ENCODE measurements at regions not wholly inside any gene's neighbourhood (a gene's known extent, or its start where the extent isn't known, plus 50 kb on each side); places are given as distances from the start of the nearest gene placed in this dataset.

DNA sequence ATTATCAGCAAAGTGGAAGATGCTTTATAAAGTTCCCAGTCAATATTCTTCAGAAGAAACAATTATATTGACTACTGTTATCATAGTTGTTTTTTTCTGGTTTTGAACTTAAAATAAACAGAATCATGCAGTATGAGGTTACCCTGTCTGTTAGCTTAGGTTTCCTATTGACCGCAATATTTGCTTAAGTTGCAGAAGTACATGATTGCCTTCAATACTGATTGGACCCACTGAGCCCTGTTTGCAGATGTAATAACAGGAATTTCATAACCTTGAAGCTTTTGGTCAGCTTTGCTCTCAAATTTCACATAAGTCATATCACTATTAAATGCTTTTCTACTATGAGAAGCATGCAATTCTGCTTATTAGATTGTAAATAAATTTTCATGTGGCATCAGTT, 229.1 kb upstream of the FSTL5 start:
- no peak for TF ChIP-seq TAF1 (IDR thresholded peaks at IDR 0.05; ENCODE audit: borderline replicate concordance, low read depth, low read length)
- TF ChIP-seq POLR2A (IDR thresholded peaks at IDR 0.05; ENCODE audit: low read depth, low read length) = no peak
- no peak for TF ChIP-seq POLR2AphosphoS5 (IDR thresholded peaks at IDR 0.05; ENCODE audit: low read depth, low read length)

DNA sequence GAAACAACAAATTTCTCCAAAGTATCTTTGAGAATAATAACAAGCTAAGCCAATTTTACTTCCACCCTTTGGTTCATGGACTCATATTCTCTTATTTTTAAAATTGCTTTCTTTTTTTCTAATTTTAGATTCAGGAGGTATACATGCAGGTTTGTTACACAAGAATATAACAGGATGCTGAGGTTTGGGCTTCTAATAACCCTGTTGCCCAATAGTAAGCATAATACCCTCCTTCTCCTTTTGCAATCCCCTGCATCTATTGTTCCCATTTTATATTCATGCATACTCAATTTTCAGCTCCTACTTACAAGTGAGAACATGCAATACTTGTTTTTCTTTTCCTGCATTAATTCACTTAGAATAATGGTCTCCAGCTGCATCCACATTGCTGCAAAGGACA, 202.3 kb upstream of the FSTL5 start:
- DNase-seq (ENCODE audit: insufficient read length) (no peak), FAIRE-seq (no peak)
- TF ChIP-seq TAF1 (IDR thresholded peaks at IDR 0.05; ENCODE audit: borderline replicate concordance, low read depth, low read length) = no peak
- TF ChIP-seq POLR2A (IDR thresholded peaks at IDR 0.05; ENCODE audit: low read depth, low read length) = no peak
- TF ChIP-seq POLR2AphosphoS5 (IDR thresholded peaks at IDR 0.05; ENCODE audit: low read depth, low read length) = no peak

More for the DNA sequence above, 229.1 kb upstream of the FSTL5 start:
- DNase-seq (ENCODE audit: insufficient read length) (no peak), FAIRE-seq (no peak)

DNA sequence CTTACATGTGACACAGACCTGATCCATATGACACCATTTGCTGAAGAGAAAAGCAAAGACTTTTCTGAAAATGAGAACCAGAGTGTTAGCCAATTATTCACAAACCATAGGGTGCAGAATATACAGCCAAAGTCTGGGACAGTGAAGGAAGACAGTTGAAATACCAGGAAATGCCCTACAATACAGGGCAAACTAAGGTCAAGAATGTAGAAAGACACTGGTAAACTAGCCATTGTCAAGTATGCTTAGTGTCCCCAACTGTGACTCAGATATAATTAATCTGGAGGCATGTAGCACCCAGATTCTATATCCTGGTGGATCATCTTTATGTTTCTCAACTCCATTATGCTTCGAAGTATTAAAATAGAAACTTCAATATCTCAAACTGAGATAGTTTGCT, 200.9 kb upstream of the FSTL5 start:
- DNase-seq (ENCODE audit: insufficient read length) = no peak
- TF ChIP-seq POLR2AphosphoS5 (IDR thresholded peaks at IDR 0.05; ENCODE audit: low read depth, low read length) (no peak), POLR2A (IDR thresholded peaks at IDR 0.05; ENCODE audit: low read depth, low read length) (no peak), TAF1 (IDR thresholded peaks at IDR 0.05; ENCODE audit: borderline replicate concordance, low read depth, low read length) (no peak)
- no peak for FAIRE-seq

DNA sequence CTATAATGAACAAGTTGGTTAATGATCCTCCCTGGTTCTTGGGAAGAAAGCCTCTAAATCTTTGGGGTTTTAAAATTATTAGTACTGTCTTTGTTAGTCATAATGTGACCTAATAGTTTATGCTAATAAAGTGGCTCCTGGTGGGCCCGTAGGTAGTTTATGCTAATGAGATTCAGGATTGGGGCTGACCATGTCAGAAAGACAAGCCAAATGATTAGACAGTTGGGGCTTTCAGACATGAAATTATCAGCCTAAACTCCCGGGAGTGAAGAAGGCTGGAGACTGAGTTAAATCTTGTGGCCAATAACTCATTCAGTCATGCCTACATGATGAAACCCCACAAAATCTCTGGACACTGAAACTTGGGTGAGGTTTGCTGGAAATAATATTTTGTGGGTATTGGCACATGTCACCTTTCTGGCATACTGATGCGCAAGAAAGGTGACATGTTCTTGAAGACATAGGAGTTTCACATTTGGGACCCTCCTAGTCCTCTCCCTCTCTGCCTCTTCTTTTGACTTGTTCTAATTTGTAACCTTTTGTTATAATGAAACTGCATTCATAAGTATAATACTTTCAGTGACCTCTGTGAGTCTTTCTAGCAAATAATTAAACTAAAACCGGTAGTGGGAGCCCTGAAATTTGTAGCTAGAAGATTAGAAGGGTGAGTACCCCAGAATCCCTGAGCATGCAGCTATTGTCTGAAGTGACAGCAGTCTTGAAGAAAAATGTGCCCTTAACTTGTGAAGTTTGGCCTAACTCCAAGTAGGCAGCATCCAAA, 196.8 kb upstream of the FSTL5 start:
- TF ChIP-seq POLR2A (IDR thresholded peaks at IDR 0.05; ENCODE audit: low read depth, low read length) = no peak
- no peak for TF ChIP-seq TAF1 (IDR thresholded peaks at IDR 0.05; ENCODE audit: borderline replicate concordance, low read depth, low read length)
- no peak for TF ChIP-seq POLR2AphosphoS5 (IDR thresholded peaks at IDR 0.05; ENCODE audit: low read depth, low read length)
- DNase-seq (ENCODE audit: insufficient read length) = no peak
- FAIRE-seq = no peak

DNA sequence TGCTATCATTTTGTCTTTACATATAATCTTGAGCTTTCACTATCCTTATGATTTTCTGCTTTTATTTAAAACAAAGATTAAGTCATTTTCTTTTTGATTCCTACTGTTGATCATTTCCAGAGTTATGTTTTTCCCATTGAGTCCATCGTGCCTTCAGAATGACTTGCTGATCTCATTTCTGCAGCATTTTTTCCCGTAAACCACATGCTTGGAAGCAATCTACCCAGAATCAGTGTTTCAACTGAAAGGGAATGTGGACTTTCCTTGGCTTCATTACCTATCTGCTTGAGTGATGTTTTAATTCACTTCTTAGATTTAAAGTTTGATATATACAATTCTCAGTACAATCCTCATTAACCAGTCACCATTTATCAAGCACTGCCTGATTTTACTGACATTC, 192.4 kb upstream of the FSTL5 start:
- FAIRE-seq = no peak
- TF ChIP-seq POLR2A (IDR thresholded peaks at IDR 0.05; ENCODE audit: low read depth, low read length) (no peak), POLR2AphosphoS5 (IDR thresholded peaks at IDR 0.05; ENCODE audit: low read depth, low read length) (no peak), TAF1 (IDR thresholded peaks at IDR 0.05; ENCODE audit: borderline replicate concordance, low read depth, low read length) (no peak)
- DNase-seq (ENCODE audit: insufficient read length) = no peak

DNA sequence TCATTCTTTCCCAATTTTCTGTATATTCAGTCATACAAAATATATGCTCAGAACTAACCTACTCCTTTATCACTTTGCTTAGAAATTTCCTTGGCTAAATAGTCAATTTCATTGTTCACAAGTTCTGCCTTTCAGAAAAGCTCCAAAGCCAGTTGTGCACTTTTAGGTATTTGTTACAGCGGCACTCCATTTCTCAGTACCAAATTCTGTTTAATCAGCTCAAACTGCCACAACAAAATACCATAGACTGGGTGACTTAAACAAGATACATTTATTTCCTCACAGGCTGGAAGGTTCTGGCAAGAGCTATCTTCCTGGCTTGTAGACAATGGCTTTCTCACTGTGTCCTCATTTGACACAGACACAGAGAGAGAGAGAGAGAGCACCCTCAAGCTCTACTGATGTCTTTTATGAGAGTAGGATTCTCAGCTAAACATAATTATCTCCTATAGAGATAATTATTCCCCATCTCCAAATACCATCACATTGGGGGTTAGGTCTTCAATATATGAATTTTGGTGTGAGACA, 188.8 kb upstream of the FSTL5 start:
- TF ChIP-seq POLR2A (IDR thresholded peaks at IDR 0.05; ENCODE audit: low read depth, low read length) (no peak), POLR2AphosphoS5 (IDR thresholded peaks at IDR 0.05; ENCODE audit: low read depth, low read length) (no peak), TAF1 (IDR thresholded peaks at IDR 0.05; ENCODE audit: borderline replicate concordance, low read depth, low read length) (no peak)
- no peak for DNase-seq (ENCODE audit: insufficient read length)
- FAIRE-seq = no peak

DNA sequence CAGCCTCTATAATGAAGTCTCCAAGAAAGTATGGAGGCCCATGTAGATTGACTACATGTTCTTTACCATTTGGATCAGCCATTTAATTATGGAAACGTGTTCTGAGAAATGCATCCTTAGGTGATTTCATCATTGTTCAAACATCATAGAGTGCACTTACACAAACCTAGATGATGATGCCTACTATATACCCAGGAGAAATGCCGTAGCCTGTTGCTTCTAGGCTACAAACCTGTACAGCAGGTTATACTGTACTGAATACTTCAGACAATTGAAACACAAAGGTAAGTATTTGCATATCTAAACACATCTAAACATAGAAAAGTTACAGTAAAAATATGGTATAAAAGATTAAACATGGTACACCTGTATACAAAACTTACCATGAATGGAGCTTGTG, 186.5 kb upstream of the FSTL5 start:
- no peak for DNase-seq (ENCODE audit: insufficient read length)
- no peak for FAIRE-seq
- TF ChIP-seq TAF1 (IDR thresholded peaks at IDR 0.05; ENCODE audit: borderline replicate concordance, low read depth, low read length) (no peak), POLR2AphosphoS5 (IDR thresholded peaks at IDR 0.05; ENCODE audit: low read depth, low read length) (no peak), POLR2A (IDR thresholded peaks at IDR 0.05; ENCODE audit: low read depth, low read length) (no peak)

DNA sequence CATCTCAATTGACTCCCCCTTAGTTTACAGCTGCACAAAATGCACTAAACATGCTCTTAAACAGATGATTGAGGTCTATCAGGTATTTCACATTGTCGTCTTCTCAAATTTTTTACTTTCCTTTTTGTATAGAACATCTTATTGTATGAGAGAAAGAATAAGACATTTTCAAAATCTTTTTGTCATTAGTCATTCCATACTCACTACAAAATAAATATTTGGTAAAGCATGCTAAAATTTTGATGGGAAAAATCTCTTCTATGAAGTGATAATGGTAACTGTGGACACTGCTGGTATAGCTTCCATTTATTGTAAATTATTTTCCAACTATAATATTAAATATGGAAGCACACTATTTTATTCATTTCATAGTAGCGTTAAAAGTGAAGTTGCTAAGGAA, 185.6 kb upstream of the FSTL5 start:
- DNase-seq (ENCODE audit: insufficient read length) (no peak), FAIRE-seq (no peak)
- TF ChIP-seq POLR2AphosphoS5 (IDR thresholded peaks at IDR 0.05; ENCODE audit: low read depth, low read length) = no peak
- TF ChIP-seq TAF1 (IDR thresholded peaks at IDR 0.05; ENCODE audit: borderline replicate concordance, low read depth, low read length) = no peak
- TF ChIP-seq POLR2A (IDR thresholded peaks at IDR 0.05; ENCODE audit: low read depth, low read length) = no peak

DNA sequence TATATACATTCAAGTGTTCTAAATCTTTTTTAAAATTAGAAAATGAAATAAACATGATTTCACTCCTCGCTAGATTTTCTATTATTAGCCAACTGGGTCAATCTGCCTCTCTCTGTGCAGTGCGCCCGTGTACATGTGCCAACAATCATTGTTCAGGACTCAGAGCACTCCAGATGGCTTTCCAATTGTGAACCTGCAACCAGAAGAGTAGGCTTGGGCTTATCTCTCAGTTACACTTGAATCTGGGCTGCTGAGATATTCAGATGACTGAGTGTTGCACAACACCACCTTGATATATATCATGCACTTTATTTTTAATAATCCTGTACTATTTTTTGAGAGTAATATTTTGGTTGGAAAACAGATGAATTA, 184.0 kb upstream of the FSTL5 start:
- DNase-seq (ENCODE audit: insufficient read length) (no peak), FAIRE-seq (no peak)
- TF ChIP-seq POLR2AphosphoS5 (IDR thresholded peaks at IDR 0.05; ENCODE audit: low read depth, low read length) (no peak), TAF1 (IDR thresholded peaks at IDR 0.05; ENCODE audit: borderline replicate concordance, low read depth, low read length) (no peak), POLR2A (IDR thresholded peaks at IDR 0.05; ENCODE audit: low read depth, low read length) (no peak)

DNA sequence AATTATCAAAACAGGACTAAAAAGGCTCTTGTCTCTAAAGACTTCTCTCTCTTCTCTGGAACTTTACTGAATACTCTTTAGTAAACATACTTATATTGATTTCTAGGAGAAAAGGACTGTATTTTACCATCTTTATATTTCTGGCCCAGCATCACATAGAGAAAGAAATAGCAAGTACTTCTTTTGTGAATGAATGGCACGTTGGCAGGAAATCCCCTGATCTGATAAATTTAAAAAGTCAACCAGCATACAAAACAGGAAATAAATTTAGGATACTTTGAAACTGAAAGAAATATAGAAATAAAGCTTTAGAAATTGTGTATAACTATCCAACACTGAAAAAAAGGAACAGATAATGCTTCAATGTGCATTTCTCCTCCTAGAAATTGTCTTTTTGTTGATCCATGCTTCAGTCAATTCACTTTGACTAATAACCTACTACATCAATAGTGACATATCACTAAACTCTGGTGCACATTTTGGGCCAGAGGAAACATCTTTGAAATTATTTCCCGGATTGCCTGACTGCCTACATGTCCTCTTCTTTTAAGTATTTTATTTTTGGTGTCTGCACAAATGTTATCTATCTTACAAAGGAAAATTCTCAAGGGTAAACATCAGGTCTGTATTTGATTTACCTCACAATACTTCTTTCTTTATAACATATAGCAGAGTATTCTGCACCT, 183.5 kb upstream of the FSTL5 start:
- no peak for DNase-seq (ENCODE audit: insufficient read length)
- no peak for TF ChIP-seq POLR2A (IDR thresholded peaks at IDR 0.05; ENCODE audit: low read depth, low read length)
- TF ChIP-seq TAF1 (IDR thresholded peaks at IDR 0.05; ENCODE audit: borderline replicate concordance, low read depth, low read length) = no peak
- no peak for TF ChIP-seq POLR2AphosphoS5 (IDR thresholded peaks at IDR 0.05; ENCODE audit: low read depth, low read length)
- no peak for FAIRE-seq

DNA sequence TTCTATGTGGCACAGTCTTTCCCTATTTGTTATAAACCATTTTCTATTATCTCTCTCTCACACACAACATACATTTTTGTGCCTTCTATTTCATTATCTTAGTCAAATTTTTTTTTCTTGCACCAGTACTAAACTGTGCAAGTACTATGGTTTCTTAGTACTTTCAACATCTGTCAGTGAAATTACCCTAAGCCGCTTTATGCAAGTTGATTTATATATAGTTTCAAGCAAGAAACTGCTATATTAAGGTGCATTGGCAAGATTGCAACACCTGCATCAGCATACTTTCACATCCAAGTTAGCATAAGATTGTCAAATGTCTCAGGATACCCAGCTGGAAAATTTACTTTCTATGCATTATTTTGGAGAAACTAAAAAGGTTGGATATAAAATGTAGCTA, 180.2 kb upstream of the FSTL5 start:
- FAIRE-seq (no peak), DNase-seq (ENCODE audit: insufficient read length) (no peak)
- TF ChIP-seq POLR2AphosphoS5 (IDR thresholded peaks at IDR 0.05; ENCODE audit: low read depth, low read length) (no peak), POLR2A (IDR thresholded peaks at IDR 0.05; ENCODE audit: low read depth, low read length) (no peak), TAF1 (IDR thresholded peaks at IDR 0.05; ENCODE audit: borderline replicate concordance, low read depth, low read length) (no peak)

DNA sequence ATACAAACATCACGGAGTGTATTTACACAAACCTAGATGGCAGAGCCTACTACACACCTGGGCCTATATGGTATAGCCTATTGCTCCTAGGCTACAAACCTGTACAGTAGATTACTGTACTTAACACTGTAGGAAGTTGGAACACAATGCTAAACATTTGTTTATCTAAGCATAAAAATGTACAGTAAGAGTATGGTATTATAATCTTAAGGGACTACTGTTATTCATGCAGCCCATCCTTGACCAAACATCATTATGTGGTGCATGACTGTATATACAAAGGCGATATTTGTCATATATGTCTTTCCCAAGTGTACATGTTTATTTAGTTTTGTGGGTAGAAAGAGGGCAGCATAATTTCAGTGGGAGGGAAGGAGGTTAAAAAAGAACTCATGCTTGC, 177.7 kb upstream of the FSTL5 start:
- FAIRE-seq (no peak), DNase-seq (ENCODE audit: insufficient read length) (no peak)
- TF ChIP-seq TAF1 (IDR thresholded peaks at IDR 0.05; ENCODE audit: borderline replicate concordance, low read depth, low read length) (no peak), POLR2A (IDR thresholded peaks at IDR 0.05; ENCODE audit: low read depth, low read length) (no peak), POLR2AphosphoS5 (IDR thresholded peaks at IDR 0.05; ENCODE audit: low read depth, low read length) (no peak)
